NB4 (cell line): ENCODE measurements at regions not wholly inside any gene's neighbourhood (a gene's known extent, or its start where the extent isn't known, plus 50 kb on each side); places are given as distances from the start of the nearest gene placed in this dataset.

Experiments used
- DNase-seq: peaks from one replicate; pipeline ENCODE4 v3.0.0; 2010; ENCODE audit warnings: low read depth
- H3K4me3 ChIP-seq: one replicate; pipeline ENCODE4 v1.5.1; 2011; ENCODE audit warnings: mild to moderate bottlenecking, low read depth, low read length, moderate library complexity
- MYC ChIP-seq: IDR thresholded peaks from 2 replicates; pipeline ENCODE4 v1.6.1; 2011; ENCODE audit warnings: low read depth, low read length
- POLR2A ChIP-seq: IDR thresholded peaks from 2 replicates; pipeline ENCODE4 v1.6.1; 2011; ENCODE audit warnings: mild to moderate bottlenecking; ENCODE audit not compliant: insufficient read length; ENCODE audit errors: extremely low read depth
- TF ChIP-seq, protein P1 (sequence below): IDR thresholded peaks from one replicate; pipeline ENCODE4 v1.5.1; 2012; ENCODE audit warnings: low read depth, low read length
- TF ChIP-seq, protein P2 (sequence below): IDR thresholded peaks from 2 replicates; pipeline ENCODE4 v1.6.1; 2011; ENCODE audit warnings: low read depth, low read length

DNA sequence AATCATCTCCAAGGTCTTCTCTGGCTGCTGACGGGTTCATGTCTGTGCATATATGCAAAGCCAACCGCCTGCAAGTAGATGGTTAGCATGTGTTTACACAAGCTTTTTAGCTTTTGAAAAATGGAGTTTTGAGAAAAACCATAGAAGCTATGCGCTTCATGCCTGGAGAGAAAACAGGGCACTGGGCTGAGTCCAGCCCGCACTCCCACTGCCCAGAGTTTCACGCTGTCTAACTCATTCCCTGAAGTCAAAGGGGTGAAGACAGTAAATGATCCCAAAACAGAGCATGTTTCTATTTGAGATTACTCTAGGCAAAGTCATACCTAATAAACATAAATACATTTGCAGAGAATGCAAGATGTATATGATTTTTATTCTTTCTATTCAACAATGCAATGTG lies 278.8 kb downstream of the IRX2 start:
- TF ChIP-seq, protein P1, sequence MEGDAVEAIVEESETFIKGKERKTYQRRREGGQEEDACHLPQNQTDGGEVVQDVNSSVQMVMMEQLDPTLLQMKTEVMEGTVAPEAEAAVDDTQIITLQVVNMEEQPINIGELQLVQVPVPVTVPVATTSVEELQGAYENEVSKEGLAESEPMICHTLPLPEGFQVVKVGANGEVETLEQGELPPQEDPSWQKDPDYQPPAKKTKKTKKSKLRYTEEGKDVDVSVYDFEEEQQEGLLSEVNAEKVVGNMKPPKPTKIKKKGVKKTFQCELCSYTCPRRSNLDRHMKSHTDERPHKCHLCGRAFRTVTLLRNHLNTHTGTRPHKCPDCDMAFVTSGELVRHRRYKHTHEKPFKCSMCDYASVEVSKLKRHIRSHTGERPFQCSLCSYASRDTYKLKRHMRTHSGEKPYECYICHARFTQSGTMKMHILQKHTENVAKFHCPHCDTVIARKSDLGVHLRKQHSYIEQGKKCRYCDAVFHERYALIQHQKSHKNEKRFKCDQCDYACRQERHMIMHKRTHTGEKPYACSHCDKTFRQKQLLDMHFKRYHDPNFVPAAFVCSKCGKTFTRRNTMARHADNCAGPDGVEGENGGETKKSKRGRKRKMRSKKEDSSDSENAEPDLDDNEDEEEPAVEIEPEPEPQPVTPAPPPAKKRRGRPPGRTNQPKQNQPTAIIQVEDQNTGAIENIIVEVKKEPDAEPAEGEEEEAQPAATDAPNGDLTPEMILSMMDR: no peak
- TF ChIP-seq, protein P2, sequence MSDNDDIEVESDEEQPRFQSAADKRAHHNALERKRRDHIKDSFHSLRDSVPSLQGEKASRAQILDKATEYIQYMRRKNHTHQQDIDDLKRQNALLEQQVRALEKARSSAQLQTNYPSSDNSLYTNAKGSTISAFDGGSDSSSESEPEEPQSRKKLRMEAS: no peak
- TF ChIP-seq MYC (no peak), POLR2A (no peak)
- no peak overlapping the region for H3K4me3 ChIP-seq
- no peak for DNase-seq

DNA sequence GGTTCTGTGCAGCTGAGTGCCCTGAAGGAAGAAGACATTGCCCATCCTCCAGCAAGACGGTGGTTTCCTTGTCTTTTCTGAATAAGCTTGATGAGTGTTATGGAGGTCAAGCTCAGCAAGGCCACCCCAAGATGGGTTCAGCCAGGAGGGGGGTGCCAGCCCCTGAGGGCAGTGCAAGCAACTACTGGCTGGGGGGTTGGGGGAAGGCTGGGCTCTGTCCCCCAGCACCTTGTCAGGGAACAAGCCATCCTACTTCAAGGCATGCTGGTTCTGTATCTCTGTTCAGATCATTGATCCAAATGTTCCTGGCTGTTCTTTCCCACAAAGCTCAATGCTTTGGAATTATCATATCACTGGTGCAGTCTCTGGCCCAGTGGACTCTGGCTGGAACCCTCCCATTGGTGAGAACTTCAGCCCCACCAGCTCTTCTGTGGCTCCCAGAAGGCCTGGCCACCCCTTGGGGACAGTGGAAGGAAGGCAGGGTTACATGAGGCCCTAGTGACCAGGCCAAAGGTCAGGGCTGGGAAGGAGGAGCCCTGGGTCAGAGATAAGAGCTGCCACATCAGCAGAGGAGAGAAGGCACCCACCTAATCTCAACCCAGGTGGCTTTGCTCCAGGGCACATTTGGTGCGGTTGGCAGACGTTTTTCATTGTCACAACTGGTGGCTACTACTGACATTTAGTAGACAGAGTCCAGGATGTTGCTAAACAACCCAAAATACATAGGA lies 280.2 kb downstream of the IRX2 start:
- no peak overlapping the region for H3K4me3 ChIP-seq
- TF ChIP-seq MYC: no peak
- TF ChIP-seq, protein P1: no peak
- TF ChIP-seq, protein P2: no peak
- TF ChIP-seq POLR2A: no peak
- no peak for DNase-seq

DNA sequence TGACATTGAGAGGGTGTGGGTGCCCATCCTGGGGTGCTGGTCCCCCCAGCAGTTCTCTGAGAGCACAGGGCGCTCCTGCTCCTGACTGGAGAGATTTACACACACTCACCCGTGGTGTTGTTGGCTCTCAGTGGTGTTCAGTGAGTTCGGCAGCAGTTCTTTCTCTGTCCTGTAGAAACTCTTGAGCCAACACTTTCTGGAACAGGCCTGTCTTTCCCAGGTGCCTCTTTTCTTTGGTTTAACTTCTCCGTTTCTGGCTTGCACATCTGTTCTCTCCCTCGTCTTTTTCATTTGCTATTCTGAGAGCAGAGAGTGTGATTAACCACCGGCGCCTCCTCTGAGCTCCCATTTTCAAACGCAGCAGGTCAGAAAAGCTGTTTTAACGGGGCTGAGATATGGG lies 284.5 kb downstream of the IRX2 start:
- no peak overlapping the region for H3K4me3 ChIP-seq
- TF ChIP-seq POLR2A (no peak), MYC (no peak)
- TF ChIP-seq, protein P2: no peak
- TF ChIP-seq, protein P1: no peak
- no peak for DNase-seq

DNA sequence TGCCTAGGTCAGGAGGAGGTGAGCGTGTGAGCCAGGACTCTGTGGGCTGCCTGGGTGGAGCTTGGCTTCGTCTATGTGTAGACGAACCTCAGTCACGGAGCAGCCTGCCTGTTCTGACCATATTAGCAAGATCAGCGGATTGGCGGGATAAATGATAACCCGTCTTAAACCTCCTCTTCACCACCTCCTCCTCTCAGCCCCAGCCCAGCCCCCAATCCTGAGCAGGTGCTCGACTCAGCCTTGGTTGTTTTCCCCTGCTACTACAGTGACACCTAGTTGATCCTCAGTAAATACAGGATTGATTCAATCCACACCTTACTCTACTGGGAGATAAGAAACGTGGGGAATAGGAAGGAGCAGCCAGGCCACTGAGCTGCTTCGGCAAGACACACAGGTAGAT lies 286.1 kb downstream of the IRX2 start:
- DNase-seq: no peak
- TF ChIP-seq MYC: no peak
- TF ChIP-seq, protein P1: no peak
- no peak for TF ChIP-seq POLR2A
- TF ChIP-seq, protein P2: no peak
- no peak overlapping the region for H3K4me3 ChIP-seq

DNA sequence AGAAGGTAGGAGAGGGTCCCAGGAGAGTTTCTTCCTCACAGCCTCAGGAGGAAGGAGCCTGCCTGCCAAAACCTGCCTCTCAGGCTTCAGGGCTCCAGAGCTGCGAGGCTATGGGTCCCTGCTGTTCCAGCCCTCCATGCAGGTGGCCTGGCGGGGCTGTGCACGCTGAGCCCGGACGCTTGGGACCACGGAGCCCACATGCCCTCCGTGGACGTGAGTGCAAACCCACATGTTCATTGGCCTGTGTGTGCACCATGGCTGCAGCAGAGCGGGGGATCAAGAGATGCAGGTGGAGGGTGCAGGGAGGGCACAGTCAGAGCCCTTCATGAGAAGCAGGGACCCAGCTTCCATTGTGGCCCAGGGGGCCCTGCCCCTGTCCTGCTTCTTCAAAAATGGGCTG lies 287.3 kb downstream of the IRX2 start:
- no peak overlapping the region for H3K4me3 ChIP-seq
- DNase-seq: no peak
- TF ChIP-seq, protein P1: no peak
- TF ChIP-seq POLR2A (no peak), MYC (no peak)
- TF ChIP-seq, protein P2: no peak
